Peyer's patch (tissue), 4 donors: ENCODE measurements at regions not wholly inside any gene's neighbourhood (a gene's known extent, or its start where the extent isn't known, plus 50 kb on each side); places are given as distances from the start of the nearest gene placed in this dataset.

Source experiments
- POLR2A ChIP-seq, 2 donors: fragments of 450-650 bp; IDR thresholded peaks; one replicate each; pipeline ENCODE4 v1.5.1; 2017; ENCODE audit warnings: antibody characterized with exemption in 2 of 2, mild to moderate bottlenecking in 2 of 2, moderate library complexity in 2 of 2
- TF ChIP-seq, protein P1 (sequence below), 6 experiments: fragments of 450-650 bp in 4 of 6; fragments of 200-600 bp in 2 of 6; sonication (generic) in 1 of 6; IDR thresholded peaks; one replicate each; pipeline ENCODE4 v1.5.1; 2017 to 2019; ENCODE audit warnings: antibody characterized with exemption in 6 of 6, mild to moderate bottlenecking in 3 of 6, moderate library complexity in 1 of 6

- TF ChIP-seq, protein P1, sequence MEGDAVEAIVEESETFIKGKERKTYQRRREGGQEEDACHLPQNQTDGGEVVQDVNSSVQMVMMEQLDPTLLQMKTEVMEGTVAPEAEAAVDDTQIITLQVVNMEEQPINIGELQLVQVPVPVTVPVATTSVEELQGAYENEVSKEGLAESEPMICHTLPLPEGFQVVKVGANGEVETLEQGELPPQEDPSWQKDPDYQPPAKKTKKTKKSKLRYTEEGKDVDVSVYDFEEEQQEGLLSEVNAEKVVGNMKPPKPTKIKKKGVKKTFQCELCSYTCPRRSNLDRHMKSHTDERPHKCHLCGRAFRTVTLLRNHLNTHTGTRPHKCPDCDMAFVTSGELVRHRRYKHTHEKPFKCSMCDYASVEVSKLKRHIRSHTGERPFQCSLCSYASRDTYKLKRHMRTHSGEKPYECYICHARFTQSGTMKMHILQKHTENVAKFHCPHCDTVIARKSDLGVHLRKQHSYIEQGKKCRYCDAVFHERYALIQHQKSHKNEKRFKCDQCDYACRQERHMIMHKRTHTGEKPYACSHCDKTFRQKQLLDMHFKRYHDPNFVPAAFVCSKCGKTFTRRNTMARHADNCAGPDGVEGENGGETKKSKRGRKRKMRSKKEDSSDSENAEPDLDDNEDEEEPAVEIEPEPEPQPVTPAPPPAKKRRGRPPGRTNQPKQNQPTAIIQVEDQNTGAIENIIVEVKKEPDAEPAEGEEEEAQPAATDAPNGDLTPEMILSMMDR (IDR thresholded peaks at IDR 0.05): no peak
- no peak for TF ChIP-seq POLR2A (IDR thresholded peaks at IDR 0.05)
Measured at GRCh38 chr2:21856708-21857107, 732.9 kb downstream of the TDRD15 start.
